Renal pelvis (tissue), 1 donor: ENCODE measurements at regions not wholly inside any gene's neighbourhood (a gene's known extent, or its start where the extent isn't known, plus 50 kb on each side); places are given as distances from the start of the nearest gene placed in this dataset.
A peak's percentile ranks its signal among the peaks of the same experiment; 100 is the strongest.
"Not testable (repeated sequence)": the region's sequence is repeated elsewhere in the genome, so short reads cannot be mapped to it uniquely, and the experiment has no call there.

Experiments
- DNase-seq: peaks from one replicate; pipeline ENCODE4 v3.0.0-alpha.2; 2013

- not testable (repeated sequence) for DNase-seq
These were observed 553.1 kb downstream of the SLCO4C1 start for GRCh38 chr5:101743000-101743399.

- no peak for DNase-seq
These were observed 567.2 kb downstream of the SLCO4C1 start for GRCh38 chr5:101728933-101729332.

GRCh38 chr5:101721543-101721942, 574.5 kb downstream of the SLCO4C1 start:
- no peak for DNase-seq

DNA sequence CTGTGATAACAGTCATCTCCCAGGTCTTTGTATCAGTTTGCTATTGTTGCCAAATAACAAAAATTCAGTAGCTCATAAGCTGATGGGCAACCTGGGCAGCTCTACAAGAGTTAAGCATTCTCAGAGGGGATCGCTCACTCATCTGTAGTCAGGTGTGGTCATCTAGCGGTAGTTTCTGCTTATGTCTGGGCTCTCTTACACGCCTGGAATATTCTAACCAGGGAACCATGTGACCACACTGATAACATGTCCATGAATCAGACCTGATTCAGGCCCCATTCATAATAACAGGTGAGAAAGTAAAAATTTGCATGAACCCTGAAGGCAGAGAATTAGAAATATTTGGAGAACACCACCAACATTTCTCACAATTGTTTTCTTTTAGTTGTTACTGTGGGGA, 576.1 kb downstream of the SLCO4C1 start:
- DNase-seq: no peak

GRCh38 chr5:101717721-101718120, 578.4 kb downstream of the SLCO4C1 start:
- no peak for DNase-seq

DNA sequence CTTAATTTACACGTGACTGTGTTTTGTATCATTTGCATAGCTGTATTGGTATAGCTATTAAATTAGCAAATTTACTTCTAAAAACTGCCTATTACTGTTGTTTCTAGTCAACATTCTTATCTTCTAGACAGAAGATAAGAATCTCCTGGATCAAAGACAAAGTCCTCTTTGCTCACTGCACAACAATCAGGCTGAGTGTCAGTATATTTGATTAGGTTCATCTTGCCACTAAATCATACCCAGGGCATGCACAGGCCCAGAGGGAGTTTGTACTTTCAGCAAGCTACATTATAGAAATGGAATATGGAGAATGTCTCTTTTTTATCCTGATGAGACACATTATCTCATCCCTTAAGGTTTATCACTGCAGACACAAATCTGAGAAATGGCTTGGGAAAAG, 579.1 kb downstream of the SLCO4C1 start:
- DNase-seq: no peak

GRCh38 chr5:101715790-101716189, 580.3 kb downstream of the SLCO4C1 start:
- not testable (repeated sequence) for DNase-seq

- no peak for DNase-seq
These were observed 606.8 kb downstream of the SLCO4C1 start for GRCh38 chr5:101689306-101689705.

- DNase-seq: no peak
These were observed 607.9 kb downstream of the SLCO4C1 start for GRCh38 chr5:101688156-101688555.

- no peak for DNase-seq
These were observed 608.6 kb downstream of the SLCO4C1 start for GRCh38 chr5:101687349-101687985.

GRCh38 chr5:101686536-101687157, 609.4 kb downstream of the SLCO4C1 start:
- DNase-seq: no peak

- DNase-seq: no peak
These were observed 616.3 kb downstream of the SLCO4C1 start for GRCh38 chr5:101679816-101680215.

GRCh38 chr5:101678481-101679193, 617.4 kb downstream of the SLCO4C1 start:
- DNase-seq: peak; percentile 70

- DNase-seq: no peak
These were observed 618.1 kb downstream of the SLCO4C1 start for GRCh38 chr5:101677961-101678360.

DNA sequence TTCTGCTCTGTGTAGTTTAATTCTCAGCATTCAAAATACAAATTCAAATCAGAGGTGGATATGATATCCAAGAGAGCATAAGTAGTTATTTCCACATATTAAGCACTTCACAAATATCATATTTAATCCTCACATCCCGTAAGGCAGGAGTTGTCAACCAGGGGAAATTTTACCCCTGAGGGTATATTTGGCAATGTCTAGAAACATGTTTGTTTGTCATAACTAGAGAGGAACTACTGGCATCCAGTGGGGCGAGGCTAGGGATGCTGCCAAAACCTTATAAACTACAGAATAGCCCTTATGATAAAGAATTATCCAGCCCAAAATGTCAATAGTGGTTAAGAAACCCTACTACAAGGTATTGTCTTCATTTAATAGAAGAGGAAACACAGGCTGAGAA, 619.4 kb downstream of the SLCO4C1 start:
- DNase-seq: no peak

GRCh38 chr5:101675510-101676219, 620.4 kb downstream of the SLCO4C1 start:
- no peak for DNase-seq

- no peak for DNase-seq
These were observed 623.0 kb downstream of the SLCO4C1 start for GRCh38 chr5:101673120-101673519.

DNA sequence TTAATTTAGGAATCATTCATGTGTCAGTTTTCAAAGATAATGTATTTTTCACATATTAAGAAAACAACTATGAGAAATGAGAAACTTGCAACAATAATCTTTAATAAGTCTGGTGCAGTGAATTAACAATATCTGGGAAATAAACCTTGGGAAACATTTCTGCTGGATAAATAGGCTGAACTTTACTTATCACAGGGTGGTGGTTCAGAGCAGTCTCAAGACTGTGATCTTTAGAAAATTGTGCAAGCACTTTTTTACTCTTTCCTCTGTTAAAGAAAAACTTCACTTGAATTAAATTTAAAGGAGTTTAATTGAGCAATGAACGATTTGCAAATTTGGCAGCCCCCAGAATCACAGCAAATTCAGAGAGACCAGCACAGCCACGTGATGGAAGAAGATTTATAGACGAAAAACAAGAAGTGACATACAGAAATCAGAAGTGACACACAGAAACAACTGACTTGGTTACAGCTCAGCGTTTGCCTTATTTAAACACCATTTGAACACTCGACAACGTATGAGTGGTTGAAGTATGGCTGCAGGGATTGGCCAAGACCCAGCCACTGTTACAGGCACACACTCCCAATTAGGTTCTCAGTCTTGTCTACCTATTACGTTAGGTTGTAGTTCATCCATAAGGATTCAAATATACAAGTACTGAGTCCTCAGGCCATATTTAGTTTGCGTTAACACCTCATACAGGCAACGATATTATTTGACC, 631.9 kb downstream of the SLCO4C1 start:
- no peak for DNase-seq

DNA sequence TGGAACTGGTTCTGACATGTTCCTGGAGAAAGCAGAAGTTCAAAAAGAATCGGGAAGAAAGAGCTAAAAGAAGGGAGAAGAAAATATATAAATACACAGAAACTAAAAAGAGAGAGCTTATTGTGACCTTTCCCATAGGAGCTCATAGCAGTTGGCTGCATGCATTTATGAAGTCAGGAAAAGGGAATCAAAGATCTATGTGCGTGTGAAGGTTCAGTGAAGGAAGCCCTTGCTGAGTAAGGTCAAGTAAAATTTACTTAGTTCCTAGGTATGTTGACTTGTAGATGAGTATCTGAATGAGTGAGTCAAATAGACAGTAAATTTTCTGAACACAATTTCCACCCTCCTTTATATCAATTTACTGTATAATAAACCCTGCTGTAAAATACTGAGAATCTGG, 632.5 kb downstream of the SLCO4C1 start:
- no peak for DNase-seq

GRCh38 chr5:101662263-101662662, 633.8 kb downstream of the SLCO4C1 start:
- no peak for DNase-seq

GRCh38 chr5:101658433-101658832, 637.7 kb downstream of the SLCO4C1 start:
- DNase-seq: no peak

DNA sequence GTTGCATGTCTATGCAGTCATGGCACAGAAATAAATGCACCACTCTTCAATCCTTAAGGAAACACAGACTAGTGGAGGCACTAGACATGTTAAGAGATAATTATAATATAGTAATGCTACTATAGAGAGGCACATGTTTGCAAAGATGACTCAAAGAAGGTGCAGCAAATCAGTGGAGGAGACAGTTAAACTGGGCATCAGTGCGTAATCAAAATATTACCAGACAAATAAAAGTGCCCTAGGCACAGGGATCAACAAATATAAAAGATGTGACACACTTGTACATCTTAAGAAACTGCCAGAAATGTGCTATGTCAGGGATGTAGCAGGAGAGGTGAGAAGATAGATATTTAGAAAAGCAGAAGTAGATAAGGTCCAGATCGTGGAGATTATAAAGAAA, 642.1 kb downstream of the SLCO4C1 start:
- DNase-seq: no peak
